Calu3 (cell line): ENCODE measurements at regions not wholly inside any gene's neighbourhood (a gene's known extent, or its start where the extent isn't known, plus 50 kb on each side); places are given as distances from the start of the nearest gene placed in this dataset.

ENCODE experiments used
- BruUV-seq: library from RNA; stranded (reverse); fragments of 400-500 nt; replicated peaks from 2 replicates; lab custom pipeline; 2021; lab: Mats Ljungman, UMichigan
- CTCF ChIA-PET: fragments of 300-600 bp; sonication (Branson Sonifier 250); formaldehyde crosslinking; loops from one replicate; lab custom pipeline; 2022; ENCODE audit warnings: antibody characterized with exemption; lab: Charles Lee
- DNase-seq: peaks from one replicate; pipeline ENCODE4 v3.0.0; 2022
- H3K27ac Mint-ChIP-seq: one replicate; pipeline ENCODE4 v1.8.0; 2022; ENCODE audit warnings: mixed read lengths; ENCODE audit not compliant: unreplicated experiment
- H3K27me3 Mint-ChIP-seq: one replicate; pipeline ENCODE4 v1.8.0; 2022; ENCODE audit warnings: mixed read lengths; ENCODE audit not compliant: unreplicated experiment
- H3K36me3 Mint-ChIP-seq: one replicate; pipeline ENCODE4 v1.8.0; 2022; ENCODE audit warnings: mild to moderate bottlenecking, moderate library complexity, mixed read lengths; ENCODE audit not compliant: insufficient read depth, unreplicated experiment
- H3K4me1 Mint-ChIP-seq: one replicate; pipeline ENCODE4 v1.8.0; 2022; ENCODE audit warnings: mild to moderate bottlenecking, low read depth, mixed read lengths; ENCODE audit not compliant: unreplicated experiment
- H3K4me3 Mint-ChIP-seq: one replicate; pipeline ENCODE4 v1.8.0; 2022; ENCODE audit warnings: mild to moderate bottlenecking, low read depth, moderate library complexity, mixed read lengths; ENCODE audit not compliant: unreplicated experiment
- H3K9me3 Mint-ChIP-seq: one replicate; pipeline ENCODE4 v1.8.0; 2022; ENCODE audit warnings: low read depth, mixed read lengths; ENCODE audit not compliant: unreplicated experiment
- CTCF ChIP-seq: fragments of 200-600 bp; IDR thresholded peaks from one replicate; pipeline ENCODE4 v1.8.0; 2022; ENCODE audit warnings: antibody characterized with exemption; ENCODE audit not compliant: unreplicated experiment
- intact Hi-C: fragments of 100-400 bp; cut with micrococcal nuclease; formaldehyde crosslinking; loops from one replicate; pipeline ENCODE4 v1.10.0; 2022; ENCODE audit not compliant: unreplicated experiment

- Mint-ChIP-seq H3K27ac (no peak overlapping the region), H3K4me1 (no peaks in the 10 kb centered on the region), H3K36me3 (no peaks in the 10 kb centered on the region), H3K27me3 (no peaks in the 10 kb centered on the region), H3K9me3 (peaks cover 2% of the 10 kb centered on the region), H3K4me3 (no peak overlapping the region)
- CTCF ChIA-PET, result no interaction called here
- no peak for DNase-seq
- BruUV-seq, result no TSS peak
- TF ChIP-seq CTCF, result no peak
- intact Hi-C loops, result no loop called here
Observed at GRCh38 chr2:83862600-83862999, 596.5 kb downstream of the SUCLG1 start.

DNA sequence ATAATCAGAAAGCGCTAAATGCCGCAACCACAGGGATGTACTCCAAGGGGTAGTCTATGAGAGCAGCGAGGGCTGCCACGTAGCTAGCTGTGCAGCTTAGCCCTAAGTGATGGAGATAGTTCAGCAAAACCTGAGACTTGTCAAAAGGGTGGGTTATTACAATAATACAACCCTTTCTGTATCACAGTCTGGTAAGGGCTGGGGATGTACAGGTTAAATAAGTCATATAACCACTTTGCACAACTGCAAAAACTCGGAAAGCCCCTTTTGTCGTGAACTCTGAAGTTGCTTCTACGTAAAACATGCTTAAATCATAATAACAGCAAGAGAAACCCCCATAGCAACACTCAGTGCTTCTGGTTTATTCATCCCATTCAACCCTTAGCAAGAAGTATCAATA is 598.8 kb downstream of the SUCLG1 start:
- H3K27me3 Mint-ChIP-seq, result no peaks in the 10 kb centered on the region
- H3K4me1 Mint-ChIP-seq, result no peaks in the 10 kb centered on the region
- H3K4me3 Mint-ChIP-seq, result no peak overlapping the region
- intact Hi-C loops, result no loop called here
- H3K36me3 Mint-ChIP-seq, result no peaks in the 10 kb centered on the region
- CTCF ChIA-PET, result no interaction called here
- peaks cover 2% of the 10 kb centered on the region for H3K9me3 Mint-ChIP-seq
- BruUV-seq, result no TSS peak
- DNase-seq, result no peak
- no peak overlapping the region for H3K27ac Mint-ChIP-seq
- no peak for TF ChIP-seq CTCF

- H3K27ac Mint-ChIP-seq, result no peak overlapping the region
- no peaks in the 10 kb centered on the region for H3K4me1 Mint-ChIP-seq
- no peak for DNase-seq
- H3K9me3 Mint-ChIP-seq, result peaks cover 2% of the 10 kb centered on the region
- intact Hi-C loops, result no loop called here
- no peaks in the 10 kb centered on the region for H3K36me3 Mint-ChIP-seq
- BruUV-seq, result no TSS peak
- TF ChIP-seq CTCF, result no peak
- no peaks in the 10 kb centered on the region for H3K27me3 Mint-ChIP-seq
- CTCF ChIA-PET, result no interaction called here
- H3K4me3 Mint-ChIP-seq, result no peak overlapping the region
Observed at GRCh38 chr2:83859553-83859952, 599.5 kb downstream of the SUCLG1 start.

DNA sequence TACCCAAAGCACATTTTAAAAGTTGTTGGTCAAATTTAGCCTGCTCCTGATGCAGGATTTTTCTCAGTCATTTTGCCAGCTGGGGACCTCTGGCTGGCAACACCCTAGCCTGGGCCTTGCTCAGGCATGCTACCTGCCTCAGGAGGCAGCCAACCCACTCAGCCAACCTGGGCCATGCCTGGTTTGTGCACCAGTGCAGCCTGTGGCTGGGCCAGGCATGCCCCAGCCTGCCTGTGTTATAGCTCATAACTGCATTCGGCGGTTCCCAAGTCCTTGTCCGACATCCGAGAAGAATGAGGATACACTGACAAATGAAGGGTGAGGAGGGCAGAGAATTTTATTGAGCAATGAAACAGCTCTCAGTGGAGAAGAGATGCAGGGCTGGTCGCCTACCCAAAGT is 608.0 kb downstream of the SUCLG1 start:
- CTCF ChIA-PET, result no interaction called here
- Mint-ChIP-seq H3K36me3 (no peaks in the 10 kb centered on the region), H3K27me3 (no peaks in the 10 kb centered on the region), H3K4me3 (no peak overlapping the region), H3K9me3 (peaks cover 2% of the 10 kb centered on the region), H3K27ac (no peak overlapping the region), H3K4me1 (no peaks in the 10 kb centered on the region)
- DNase-seq, result no peak
- no TSS peak for BruUV-seq
- no peak for TF ChIP-seq CTCF
- intact Hi-C loops, result no loop called here
